Left renal cortex interstitium (tissue), 4 donors: ENCODE measurements at regions not wholly inside any gene's neighbourhood (a gene's known extent, or its start where the extent isn't known, plus 50 kb on each side); places are given as distances from the start of the nearest gene placed in this dataset.
"Not testable (repeated sequence)": the region's sequence is repeated elsewhere in the genome, so short reads cannot be mapped to it uniquely, and the experiment has no call there.

Source experiments
- DNase-seq, 4 donors: peaks; one replicate each; pipeline ENCODE4 v3.0.0-alpha.2; 2013; ENCODE audit warnings: low read depth in 4 of 4, low spot score in 2 of 4, missing footprints in 1 of 4

- no peak for DNase-seq
Measured at GRCh38 chr14:106459971-106460730, 933.8 kb downstream of the TMEM121 start.

GRCh38 chr14:106460916-106461315, 934.5 kb downstream of the TMEM121 start:
- DNase-seq: no peak

- DNase-seq: not testable (repeated sequence)
Measured at GRCh38 chr14:106466483-106466882, 940.1 kb downstream of the TMEM121 start.

GRCh38 chr14:106468869-106469268, 942.5 kb downstream of the TMEM121 start:
- not testable (repeated sequence) for DNase-seq

GRCh38 chr14:106470028-106470427, 943.6 kb downstream of the TMEM121 start:
- DNase-seq: not testable (repeated sequence)

- DNase-seq: not testable (repeated sequence)
Measured at GRCh38 chr14:106474261-106475028, 948.1 kb downstream of the TMEM121 start.

- not testable (repeated sequence) for DNase-seq
Measured at GRCh38 chr14:106475214-106475613, 948.8 kb downstream of the TMEM121 start.

- DNase-seq: not testable (repeated sequence)
Measured at GRCh38 chr14:106477600-106477999, 951.2 kb downstream of the TMEM121 start.

- not testable (repeated sequence) for DNase-seq
Measured at GRCh38 chr14:106480287-106480686, 953.9 kb downstream of the TMEM121 start.

GRCh38 chr14:106482213-106482612, 955.8 kb downstream of the TMEM121 start:
- not testable (repeated sequence) for DNase-seq

GRCh38 chr14:106487600-106487999, 961.2 kb downstream of the TMEM121 start:
- no peak for DNase-seq

GRCh38 chr14:106488291-106488690, 961.9 kb downstream of the TMEM121 start:
- DNase-seq: no peak

- DNase-seq: no peak
Measured at GRCh38 chr14:106489112-106489881, 962.9 kb downstream of the TMEM121 start.

- DNase-seq: no peak
Measured at GRCh38 chr14:106490442-106490841, 964.1 kb downstream of the TMEM121 start.

- no peak for DNase-seq
Measured at GRCh38 chr14:106491851-106492250, 965.5 kb downstream of the TMEM121 start.

GRCh38 chr14:106493962-106494823, 967.8 kb downstream of the TMEM121 start:
- DNase-seq: no peak

GRCh38 chr14:106500571-106500970, 974.2 kb downstream of the TMEM121 start:
- no peak for DNase-seq

- no peak for DNase-seq
Measured at GRCh38 chr14:106501898-106502297, 975.5 kb downstream of the TMEM121 start.

- no peak for DNase-seq
Measured at GRCh38 chr14:106505366-106505765, 979.0 kb downstream of the TMEM121 start.

GRCh38 chr14:106506881-106507305, 980.5 kb downstream of the TMEM121 start:
- DNase-seq: no peak
